ENCODE measurements at regions not wholly inside any gene's neighbourhood (a gene's known extent, or its start where the extent isn't known, plus 50 kb on each side); places are given as distances from the start of the nearest gene placed in this dataset.

DNA sequence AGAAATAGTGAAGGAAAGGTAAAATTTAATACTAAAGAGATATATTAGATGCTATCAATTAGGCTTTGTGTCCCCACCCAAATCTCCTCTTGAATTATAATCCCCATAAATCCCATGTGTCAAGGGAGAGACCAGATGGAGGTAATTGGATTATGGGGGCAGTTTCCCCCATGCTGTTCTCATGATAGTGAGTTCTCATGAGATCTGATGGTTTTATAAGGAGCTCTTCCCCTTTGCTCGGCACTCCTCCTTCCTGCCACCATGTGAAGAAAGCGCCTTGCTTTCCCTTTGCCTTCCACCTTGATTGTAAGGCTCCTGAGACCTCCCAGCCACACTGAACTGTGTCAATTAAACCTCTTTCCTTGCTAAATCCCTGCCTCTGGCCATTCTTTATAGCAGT, 697.0 kb upstream of the RGMB start:
- no peak for DNase-seq

- no peak for DNase-seq
Observed at GRCh38 chr5:98085593-98085992, 687.9 kb upstream of the RGMB start.

- DNase-seq, result no peak
Observed at GRCh38 chr5:98095072-98095471, 678.4 kb upstream of the RGMB start.

- no peak for DNase-seq
Observed at GRCh38 chr5:98096155-98096554, 677.3 kb upstream of the RGMB start.

GRCh38 chr5:98099448-98100105, 673.9 kb upstream of the RGMB start:
- DNase-seq, result no peak

GRCh38 chr5:98101131-98101530, 672.3 kb upstream of the RGMB start:
- DNase-seq, result no peak

GRCh38 chr5:98102936-98103335, 670.5 kb upstream of the RGMB start:
- DNase-seq, result no peak

DNA sequence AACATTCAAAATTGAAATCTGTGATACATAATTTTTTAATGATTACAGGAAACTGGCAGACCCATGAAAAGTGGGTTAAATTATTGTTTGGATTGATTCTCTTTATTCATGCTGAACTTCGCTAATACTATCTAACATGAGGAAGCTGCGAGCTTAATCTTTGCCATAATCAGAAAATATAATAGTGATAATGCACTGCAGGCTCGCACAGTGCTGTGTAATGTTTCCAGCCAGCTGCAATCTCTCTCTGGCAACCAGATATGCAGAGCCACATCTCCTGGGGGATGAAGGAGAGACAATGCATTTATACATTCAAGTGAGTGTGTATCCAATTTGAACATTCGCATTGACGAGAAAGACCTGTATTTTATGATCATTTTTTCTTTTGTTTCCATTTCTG, 669.7 kb upstream of the RGMB start:
- no peak for DNase-seq

DNA sequence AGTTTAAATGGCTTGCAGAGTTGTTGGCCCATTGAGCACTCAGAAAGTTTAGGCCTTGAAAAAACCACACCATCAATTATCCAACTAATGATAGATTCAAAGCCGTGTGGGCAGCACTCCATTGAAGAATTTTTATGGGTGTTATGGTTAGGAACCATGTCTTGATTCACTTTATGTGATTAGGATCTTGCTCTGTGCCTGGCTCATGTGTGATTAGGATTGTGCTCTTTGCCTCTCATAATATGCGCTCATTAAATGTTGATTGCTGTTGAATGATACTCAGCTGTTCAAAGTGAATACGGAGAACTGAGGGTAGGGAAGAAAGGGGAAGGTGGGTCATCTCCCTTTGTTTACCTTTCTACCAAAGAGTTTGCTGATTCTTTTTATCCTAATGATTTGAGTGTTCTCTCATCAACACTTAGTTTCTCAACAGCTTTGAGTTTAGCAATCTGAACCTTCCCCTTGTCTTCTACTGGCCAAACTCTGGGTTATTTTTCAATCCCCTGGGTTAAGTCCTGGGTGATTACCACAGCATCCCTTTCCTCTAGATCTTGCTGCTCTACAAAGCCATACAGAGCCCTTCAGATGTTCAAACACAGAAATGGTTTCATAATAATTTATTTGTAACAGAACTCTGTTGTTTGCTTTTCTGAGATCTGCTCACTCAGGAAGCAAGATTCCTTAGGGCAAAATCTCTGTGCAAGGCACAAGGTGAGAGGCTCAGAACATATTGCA, 668.8 kb upstream of the RGMB start:
- no peak for DNase-seq

GRCh38 chr5:98105681-98106080, 667.8 kb upstream of the RGMB start:
- DNase-seq, result no peak

GRCh38 chr5:98106116-98107031, 667.1 kb upstream of the RGMB start:
- no peak for DNase-seq

GRCh38 chr5:98108497-98108896, 665.0 kb upstream of the RGMB start:
- DNase-seq, result no peak

- no peak for DNase-seq
Observed at GRCh38 chr5:98109561-98110006, 663.9 kb upstream of the RGMB start.

DNA sequence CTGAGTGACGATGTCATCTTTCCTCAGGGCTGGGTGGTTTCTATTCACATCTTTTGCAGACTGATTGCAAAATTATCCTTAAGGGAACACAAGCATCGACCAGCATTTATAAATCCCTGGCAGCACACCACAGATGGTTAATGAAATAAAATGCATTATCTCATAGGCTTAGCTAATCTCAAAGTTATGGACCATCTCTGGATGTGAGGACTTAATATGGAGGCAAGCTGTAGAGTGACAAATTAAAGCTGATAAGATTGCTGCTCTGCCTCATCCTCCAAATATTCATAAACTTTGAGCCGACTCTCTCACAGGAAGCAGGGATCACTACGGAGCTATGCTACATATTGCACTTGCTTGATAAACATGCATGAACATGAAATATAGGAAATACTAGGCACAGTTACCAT, 663.2 kb upstream of the RGMB start:
- no peak for DNase-seq

DNA sequence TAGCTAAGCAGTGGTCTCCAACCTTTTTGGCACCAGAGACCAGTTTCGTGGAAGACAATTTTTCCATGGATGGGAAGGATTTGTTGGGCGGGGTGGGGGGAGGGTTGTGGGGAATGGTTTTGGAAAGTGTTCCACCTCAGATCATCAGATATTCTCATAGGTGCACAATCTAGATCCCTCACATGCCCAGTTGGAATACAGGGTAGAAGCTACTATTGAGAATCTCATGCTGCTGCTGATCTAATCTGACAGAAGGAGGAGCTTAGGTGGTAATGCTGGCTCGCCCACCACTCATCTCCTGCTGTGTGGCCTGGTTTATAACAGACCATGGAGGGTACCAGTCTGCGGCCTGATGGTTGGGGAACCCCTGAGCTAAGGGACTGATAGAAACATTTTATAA, 662.7 kb upstream of the RGMB start:
- DNase-seq, result no peak

GRCh38 chr5:98111686-98112085, 661.8 kb upstream of the RGMB start:
- no peak for DNase-seq

- DNase-seq, result no peak
Observed at GRCh38 chr5:98121036-98121936, 652.2 kb upstream of the RGMB start.

DNA sequence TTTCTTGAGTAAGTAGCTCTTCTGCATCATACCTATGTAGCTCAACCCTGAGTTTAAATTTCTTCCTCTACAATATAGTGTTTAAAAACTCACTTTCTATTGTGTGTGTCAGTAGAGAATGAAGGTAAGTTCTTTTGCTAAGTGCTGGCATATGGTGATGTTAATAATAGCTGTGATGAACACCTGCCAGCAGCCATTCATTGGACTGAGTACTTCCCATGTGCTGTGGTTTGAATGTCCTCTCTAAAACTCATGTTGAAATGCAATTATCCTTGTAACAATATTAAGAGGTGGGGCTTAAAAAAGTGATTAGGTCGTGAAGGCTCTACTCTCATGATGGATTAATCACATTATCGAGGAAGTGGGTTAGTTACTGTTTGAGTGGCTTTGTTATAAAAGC, 645.2 kb upstream of the RGMB start:
- peak; percentile 26 to 76 (median 45) for DNase-seq

DNA sequence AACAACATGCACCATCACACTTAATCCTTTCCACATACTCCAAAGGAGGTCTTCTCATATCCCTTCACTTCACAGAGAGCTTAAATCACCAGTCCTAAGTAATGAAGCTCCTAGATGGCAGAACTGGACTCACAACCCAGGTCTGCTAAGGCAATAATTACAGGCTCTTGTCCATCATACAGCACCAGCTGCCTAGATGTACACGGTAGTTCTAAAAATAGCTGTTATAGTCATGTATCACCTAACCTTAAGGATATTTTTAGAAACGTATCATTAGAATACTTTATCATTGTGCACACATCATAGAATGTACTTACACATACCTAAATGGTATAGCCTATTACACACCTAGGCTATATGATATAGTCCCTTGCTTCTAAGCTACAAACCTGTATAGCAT, 644.6 kb upstream of the RGMB start:
- DNase-seq, result peak in 2 of 3 experiments; percentile 35 to 68

- peak in 1 of 3 experiments; percentile 56 for DNase-seq
Observed at GRCh38 chr5:98130261-98131035, 643.0 kb upstream of the RGMB start.

GRCh38 chr5:98144116-98144515, 629.3 kb upstream of the RGMB start:
- no peak for DNase-seq

DNA sequence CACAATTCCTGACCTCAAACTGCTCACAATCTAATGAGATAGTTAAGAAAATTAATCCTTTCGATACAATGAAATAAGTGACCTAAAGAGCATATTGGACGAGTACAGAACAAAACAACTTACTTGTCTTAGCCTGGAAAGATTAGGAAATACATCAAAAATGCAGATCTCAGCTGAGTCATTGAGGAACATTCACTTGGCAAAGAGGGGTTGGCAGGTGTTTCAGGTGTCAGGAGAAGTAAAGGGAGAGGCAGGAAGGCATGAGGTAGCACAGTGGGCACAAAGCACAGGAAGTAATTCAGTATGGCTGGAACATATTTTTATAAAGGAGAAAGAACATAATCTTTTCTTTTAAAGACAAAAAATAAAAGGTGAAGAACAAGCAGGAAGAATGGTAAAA, 628.8 kb upstream of the RGMB start:
- DNase-seq, result no peak

Data from NCI-H1417 (cell line).